ENCODE measurements at regions not wholly inside any gene's neighbourhood (a gene's known extent, or its start where the extent isn't known, plus 50 kb on each side); places are given as distances from the start of the nearest gene placed in this dataset.

DNA sequence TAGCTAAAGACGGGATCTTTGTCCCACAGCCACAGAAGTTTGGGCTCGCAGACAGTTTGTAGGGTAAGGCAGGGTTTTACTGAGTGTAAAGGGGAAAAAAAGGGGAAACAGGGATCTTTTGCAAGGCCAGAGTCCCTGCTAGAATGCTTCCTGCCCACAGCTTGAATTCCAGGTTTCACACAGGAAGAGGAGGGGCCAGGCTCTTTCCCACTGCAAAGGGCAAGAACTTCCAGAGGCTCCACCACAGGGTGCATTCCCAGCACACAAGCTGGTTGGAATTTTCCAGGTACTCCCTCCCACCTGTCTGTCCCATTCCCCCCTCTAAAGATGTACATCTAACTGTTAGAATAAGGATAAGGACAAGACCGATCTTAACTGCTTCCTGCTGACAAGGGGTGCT, 1126.9 kb downstream of the KCNT2 start:
- TF ChIP-seq, protein P1, sequence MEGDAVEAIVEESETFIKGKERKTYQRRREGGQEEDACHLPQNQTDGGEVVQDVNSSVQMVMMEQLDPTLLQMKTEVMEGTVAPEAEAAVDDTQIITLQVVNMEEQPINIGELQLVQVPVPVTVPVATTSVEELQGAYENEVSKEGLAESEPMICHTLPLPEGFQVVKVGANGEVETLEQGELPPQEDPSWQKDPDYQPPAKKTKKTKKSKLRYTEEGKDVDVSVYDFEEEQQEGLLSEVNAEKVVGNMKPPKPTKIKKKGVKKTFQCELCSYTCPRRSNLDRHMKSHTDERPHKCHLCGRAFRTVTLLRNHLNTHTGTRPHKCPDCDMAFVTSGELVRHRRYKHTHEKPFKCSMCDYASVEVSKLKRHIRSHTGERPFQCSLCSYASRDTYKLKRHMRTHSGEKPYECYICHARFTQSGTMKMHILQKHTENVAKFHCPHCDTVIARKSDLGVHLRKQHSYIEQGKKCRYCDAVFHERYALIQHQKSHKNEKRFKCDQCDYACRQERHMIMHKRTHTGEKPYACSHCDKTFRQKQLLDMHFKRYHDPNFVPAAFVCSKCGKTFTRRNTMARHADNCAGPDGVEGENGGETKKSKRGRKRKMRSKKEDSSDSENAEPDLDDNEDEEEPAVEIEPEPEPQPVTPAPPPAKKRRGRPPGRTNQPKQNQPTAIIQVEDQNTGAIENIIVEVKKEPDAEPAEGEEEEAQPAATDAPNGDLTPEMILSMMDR (IDR thresholded peaks at IDR 0.05): no peak
- ATAC-seq (no peak), DNase-seq (no peak)
- Histone ChIP-seq H3K4me3 (no peak overlapping the region), H3K27ac (no peak overlapping the region), H3K4me1 (no peaks in the 10 kb centered on the region), H3K27me3 (no peaks in the 10 kb centered on the region), H3K36me3 (no peaks in the 10 kb centered on the region), H3K9me3 (peaks cover 0 to 9% of the 10 kb centered on the region in 2 donors)
- intact Hi-C loops (cut with DNase I): no loop called here

DNA sequence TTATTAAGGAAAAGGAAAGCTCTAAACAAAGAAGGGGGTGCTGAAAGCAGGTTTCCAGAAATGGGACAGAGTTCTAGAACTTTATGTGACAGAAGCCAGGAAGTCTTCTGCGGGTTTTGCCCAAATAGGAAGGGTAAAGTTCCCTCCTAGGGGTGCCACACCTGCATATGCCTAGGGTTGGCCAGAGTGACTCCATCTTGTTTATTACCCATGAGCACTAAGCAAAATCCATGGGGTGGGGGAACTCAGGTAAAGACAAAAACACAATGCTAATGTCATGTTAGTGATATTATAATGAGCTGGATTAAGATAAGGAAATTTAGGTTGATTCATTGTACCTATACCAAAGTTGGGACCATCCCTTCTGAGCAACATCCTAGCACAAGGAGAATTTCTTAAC, 1132.7 kb downstream of the KCNT2 start:
- no peaks in the 10 kb centered on the region for H3K27me3 ChIP-seq
- H3K36me3 ChIP-seq: no peaks in the 10 kb centered on the region
- no peaks in the 10 kb centered on the region for H3K4me1 ChIP-seq
- DNase-seq: no peak
- H3K4me3 ChIP-seq: no peak overlapping the region
- intact Hi-C loops (cut with DNase I): no loop called here
- TF ChIP-seq, protein P1 (IDR thresholded peaks at IDR 0.05): no peak
- H3K27ac ChIP-seq: no peak overlapping the region
- peaks cover 0 to 7% of the 10 kb centered on the region in 2 donors for H3K9me3 ChIP-seq
- ATAC-seq: no peak

DNA sequence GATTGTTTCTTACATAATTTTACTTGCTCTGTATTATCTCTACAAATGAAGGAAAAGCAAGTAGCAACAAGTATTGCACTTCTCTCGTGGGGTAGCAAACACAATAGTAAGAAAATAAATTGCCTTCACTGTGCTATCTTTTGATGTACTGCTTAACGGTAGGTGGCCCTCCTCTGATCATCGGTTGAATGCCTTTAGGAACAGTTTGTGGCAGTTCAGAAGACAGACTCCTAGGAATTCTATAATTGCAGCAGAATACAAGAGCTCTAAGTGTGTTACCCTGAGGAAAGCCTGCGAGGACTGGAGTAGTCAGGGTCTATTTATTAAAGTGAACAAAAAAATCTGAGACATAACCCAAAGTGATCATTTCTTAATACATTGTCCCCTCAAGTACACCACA, 1135.9 kb downstream of the KCNT2 start:
- H3K4me1 ChIP-seq: no peaks in the 10 kb centered on the region
- H3K4me3 ChIP-seq: no peak overlapping the region
- peaks cover 0 to 7% of the 10 kb centered on the region in 2 donors for H3K9me3 ChIP-seq
- TF ChIP-seq, protein P1 (IDR thresholded peaks at IDR 0.05): no peak
- intact Hi-C loops (cut with DNase I): no loop called here
- DNase-seq: no peak
- H3K36me3 ChIP-seq: no peaks in the 10 kb centered on the region
- no peaks in the 10 kb centered on the region for H3K27me3 ChIP-seq
- no peak overlapping the region for H3K27ac ChIP-seq
- no peak for ATAC-seq

DNA sequence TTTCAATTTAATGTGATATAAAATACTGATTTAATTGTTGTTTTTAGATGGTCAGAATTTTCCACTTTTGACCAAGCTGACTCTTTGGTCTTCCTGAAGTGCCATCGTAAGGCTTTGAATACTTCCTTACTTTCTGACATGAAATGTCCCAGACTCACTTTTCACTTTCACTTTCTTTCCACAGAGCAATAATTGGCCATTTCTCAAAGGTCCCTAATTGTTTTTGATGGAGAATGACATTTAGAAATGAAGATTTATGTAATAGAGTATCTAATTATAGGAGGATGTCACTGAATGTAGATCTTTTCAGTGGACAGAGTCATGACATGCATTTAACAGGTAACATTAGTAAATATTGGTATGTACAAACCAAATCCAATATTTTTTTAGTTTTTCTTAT, 1141.6 kb downstream of the KCNT2 start:
- Histone ChIP-seq H3K36me3 (no peaks in the 10 kb centered on the region), H3K4me3 (no peak overlapping the region), H3K27ac (no peak overlapping the region), H3K9me3 (no peaks in the 10 kb centered on the region), H3K27me3 (no peaks in the 10 kb centered on the region), H3K4me1 (no peaks in the 10 kb centered on the region)
- intact Hi-C loops (cut with DNase I): no loop called here
- DNase-seq: no peak
- TF ChIP-seq, protein P1 (IDR thresholded peaks at IDR 0.05): no peak
- no peak for ATAC-seq

DNA sequence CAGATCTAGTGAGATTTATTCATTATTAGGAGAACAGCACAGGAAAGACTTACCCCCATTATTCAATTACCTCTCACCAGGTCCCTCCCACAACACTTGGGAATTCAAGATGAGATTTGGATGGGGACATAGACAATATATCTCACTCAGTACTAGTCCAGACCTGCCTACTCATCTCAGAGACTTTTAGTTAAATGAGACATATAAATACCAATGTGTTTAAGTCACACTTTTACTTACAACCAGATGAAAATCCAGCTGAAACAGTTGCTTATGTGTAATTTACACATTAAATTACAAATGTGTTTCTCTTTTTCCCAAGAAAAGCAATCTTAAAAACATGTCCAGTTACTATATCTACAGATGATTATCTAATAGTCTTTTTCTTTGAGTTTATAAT, 1145.6 kb downstream of the KCNT2 start:
- no peaks in the 10 kb centered on the region for H3K9me3 ChIP-seq
- ATAC-seq (no peak), DNase-seq (no peak)
- H3K36me3 ChIP-seq: no peaks in the 10 kb centered on the region
- H3K27ac ChIP-seq: no peak overlapping the region
- TF ChIP-seq, protein P1 (IDR thresholded peaks at IDR 0.05): no peak
- H3K4me3 ChIP-seq: no peak overlapping the region
- no peaks in the 10 kb centered on the region for H3K27me3 ChIP-seq
- H3K4me1 ChIP-seq: no peaks in the 10 kb centered on the region
- intact Hi-C loops (cut with DNase I): no loop called here

Data from left lung (tissue), 4 donors.